Uterus (tissue), 3 donors: ENCODE measurements at regions not wholly inside any gene's neighbourhood (a gene's known extent, or its start where the extent isn't known, plus 50 kb on each side); places are given as distances from the start of the nearest gene placed in this dataset.

Source experiments
- DNase-seq, 2 donors: peaks; one replicate each; pipeline ENCODE4 v3.0.0-alpha.2; 2019 to 2020
- H3K27ac ChIP-seq, 2 donors: fragments of 200-600 bp; sonication (generic); 1 replicate in 1 of 2; 2 replicates in 1 of 2; pipeline ENCODE4 v1.5.1; 2016 to 2018
- H3K27me3 ChIP-seq, 2 donors: fragments of 200-600 bp; sonication (generic); one replicate each; pipeline ENCODE4 v1.5.1; 2018 to 2019; ENCODE audit warnings: control low read depth in 1 of 2
- H3K36me3 ChIP-seq, 2 donors: fragments of 200-600 bp; sonication (generic); one replicate each; pipeline ENCODE4 v1.5.1; 2019; ENCODE audit warnings: control low read depth in 1 of 2
- H3K4me1 ChIP-seq, 2 donors: fragments of 200-600 bp; sonication (generic); one replicate each; pipeline ENCODE4 v1.5.1; 2018 to 2019; ENCODE audit warnings: control low read depth in 1 of 2
- H3K4me3 ChIP-seq, 2 donors: fragments of 200-600 bp; sonication (generic); 1 replicate in 1 of 2; 2 replicates in 1 of 2; pipeline ENCODE4 v1.5.1; 2018 to 2019; ENCODE audit warnings: mild to moderate bottlenecking in 1 of 2
- H3K9me3 ChIP-seq, 2 donors: fragments of 200-600 bp; sonication (generic); one replicate each; pipeline ENCODE4 v1.5.1; 2019; ENCODE audit warnings: control low read depth in 1 of 2
- POLR2A ChIP-seq, 2 donors: fragments of 450-650 bp; IDR thresholded peaks; one replicate each; pipeline ENCODE4 v1.6.1; 2016; ENCODE audit warnings: antibody characterized with exemption in 2 of 2, mild to moderate bottlenecking in 1 of 2, moderate library complexity in 1 of 2
- intact Hi-C: fragments of 100-400 bp; cut with DNase I; formaldehyde crosslinking; loops from one replicate; pipeline ENCODE4 v1.15.1; 2023; ENCODE audit warnings: low total_unique reads
- TF ChIP-seq, protein P1 (sequence below), 4 experiments: fragments of 200-600 bp in 2 of 4; fragments of 450-650 bp in 2 of 4; sonication (generic) in 2 of 4; IDR thresholded peaks; one replicate each; pipeline ENCODE4 v1.5.1; 2016 to 2019; ENCODE audit warnings: antibody characterized with exemption in 4 of 4, mild to moderate bottlenecking in 2 of 4, moderate library complexity in 1 of 4
- donor health status: DM: yes; HTN: yes; CAD: no.

DNA sequence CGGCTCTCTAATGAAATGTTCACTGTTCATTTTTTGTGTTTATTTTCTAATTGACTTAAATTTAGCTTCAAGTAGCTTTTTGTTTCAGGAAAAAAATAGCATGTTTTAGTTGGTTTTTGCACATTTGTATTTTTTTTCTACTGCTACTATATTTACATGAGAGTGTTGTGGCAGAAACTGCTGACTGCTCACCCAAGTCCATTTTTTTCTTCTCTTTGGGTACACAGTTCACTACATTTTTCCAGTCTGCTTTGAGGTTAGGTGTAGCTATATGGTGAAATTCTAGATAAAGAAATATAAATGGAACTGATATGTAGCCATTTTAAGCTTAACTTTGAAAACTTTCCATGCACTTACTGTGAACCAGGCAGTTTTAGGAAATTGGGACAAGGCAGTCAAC, 216.7 kb upstream of the C11orf87 start:
- TF ChIP-seq POLR2A (IDR thresholded peaks at IDR 0.05), result no peak
- TF ChIP-seq, protein P1, sequence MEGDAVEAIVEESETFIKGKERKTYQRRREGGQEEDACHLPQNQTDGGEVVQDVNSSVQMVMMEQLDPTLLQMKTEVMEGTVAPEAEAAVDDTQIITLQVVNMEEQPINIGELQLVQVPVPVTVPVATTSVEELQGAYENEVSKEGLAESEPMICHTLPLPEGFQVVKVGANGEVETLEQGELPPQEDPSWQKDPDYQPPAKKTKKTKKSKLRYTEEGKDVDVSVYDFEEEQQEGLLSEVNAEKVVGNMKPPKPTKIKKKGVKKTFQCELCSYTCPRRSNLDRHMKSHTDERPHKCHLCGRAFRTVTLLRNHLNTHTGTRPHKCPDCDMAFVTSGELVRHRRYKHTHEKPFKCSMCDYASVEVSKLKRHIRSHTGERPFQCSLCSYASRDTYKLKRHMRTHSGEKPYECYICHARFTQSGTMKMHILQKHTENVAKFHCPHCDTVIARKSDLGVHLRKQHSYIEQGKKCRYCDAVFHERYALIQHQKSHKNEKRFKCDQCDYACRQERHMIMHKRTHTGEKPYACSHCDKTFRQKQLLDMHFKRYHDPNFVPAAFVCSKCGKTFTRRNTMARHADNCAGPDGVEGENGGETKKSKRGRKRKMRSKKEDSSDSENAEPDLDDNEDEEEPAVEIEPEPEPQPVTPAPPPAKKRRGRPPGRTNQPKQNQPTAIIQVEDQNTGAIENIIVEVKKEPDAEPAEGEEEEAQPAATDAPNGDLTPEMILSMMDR (IDR thresholded peaks at IDR 0.05), result no peak
- Histone ChIP-seq H3K27me3 (no peaks in the 10 kb centered on the region), H3K9me3 (no peaks in the 10 kb centered on the region), H3K36me3 (no peaks in the 10 kb centered on the region), H3K4me1 (no peaks in the 10 kb centered on the region), H3K27ac (no peak overlapping the region), H3K4me3 (no peak overlapping the region)
- intact Hi-C loops, result no loop called here
- no peak for DNase-seq

DNA sequence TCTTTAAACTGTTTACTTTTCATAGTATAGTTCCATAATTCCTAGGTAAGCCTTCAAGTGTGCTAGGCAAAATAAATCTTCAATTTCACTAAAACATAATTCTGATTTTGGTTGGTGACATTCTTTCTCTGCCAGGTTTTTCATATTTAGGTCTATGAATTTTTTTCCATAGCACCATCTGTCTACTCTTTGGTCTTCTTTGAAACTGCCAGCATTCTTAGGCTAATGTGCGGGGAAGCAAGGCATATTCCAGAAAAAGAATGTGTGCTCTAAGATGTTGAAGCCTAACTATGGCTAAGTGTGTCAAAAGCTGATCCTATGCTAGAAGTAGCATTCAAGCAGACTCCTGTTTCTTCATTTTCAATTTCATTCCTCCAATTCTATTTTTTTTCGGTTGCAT, 213.9 kb upstream of the C11orf87 start:
- Histone ChIP-seq H3K4me3 (no peak overlapping the region), H3K9me3 (no peaks in the 10 kb centered on the region)
- intact Hi-C loops, result no loop called here

DNA sequence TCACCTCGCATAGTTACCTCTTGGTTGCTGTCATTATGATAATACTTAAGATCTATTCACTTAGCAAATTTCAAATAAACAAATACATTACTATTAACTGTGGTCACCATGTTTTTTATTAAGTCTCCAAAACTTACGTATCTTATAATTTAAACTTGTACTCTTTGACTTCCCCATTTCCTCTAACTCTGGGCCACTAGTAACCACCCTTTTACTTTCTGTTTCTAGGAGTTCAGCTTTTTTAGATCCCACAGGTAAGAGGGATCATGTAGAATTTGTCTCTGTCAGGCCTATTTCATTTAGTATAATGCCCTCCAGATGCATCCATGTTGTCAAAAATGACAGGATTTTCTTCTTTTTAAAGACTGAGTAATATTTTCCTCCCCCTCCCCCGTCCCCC, 212.4 kb upstream of the C11orf87 start:
- Histone ChIP-seq H3K27ac (no peak overlapping the region), H3K36me3 (no peaks in the 10 kb centered on the region), H3K4me1 (no peaks in the 10 kb centered on the region), H3K9me3 (no peaks in the 10 kb centered on the region), H3K27me3 (no peaks in the 10 kb centered on the region), H3K4me3 (no peak overlapping the region)
- TF ChIP-seq, protein P1 (IDR thresholded peaks at IDR 0.05), result no peak
- TF ChIP-seq POLR2A (IDR thresholded peaks at IDR 0.05), result no peak
- intact Hi-C loops, result no loop called here
- DNase-seq, result no peak

More for the DNA sequence above, 213.9 kb upstream of the C11orf87 start:
- DNase-seq, result no peak
- no peaks in the 10 kb centered on the region for H3K27me3 ChIP-seq
- no peaks in the 10 kb centered on the region for H3K4me1 ChIP-seq
- TF ChIP-seq POLR2A (IDR thresholded peaks at IDR 0.05), result no peak
- TF ChIP-seq, protein P1 (IDR thresholded peaks at IDR 0.05), result no peak
- H3K36me3 ChIP-seq, result no peaks in the 10 kb centered on the region
- no peak overlapping the region for H3K27ac ChIP-seq

DNA sequence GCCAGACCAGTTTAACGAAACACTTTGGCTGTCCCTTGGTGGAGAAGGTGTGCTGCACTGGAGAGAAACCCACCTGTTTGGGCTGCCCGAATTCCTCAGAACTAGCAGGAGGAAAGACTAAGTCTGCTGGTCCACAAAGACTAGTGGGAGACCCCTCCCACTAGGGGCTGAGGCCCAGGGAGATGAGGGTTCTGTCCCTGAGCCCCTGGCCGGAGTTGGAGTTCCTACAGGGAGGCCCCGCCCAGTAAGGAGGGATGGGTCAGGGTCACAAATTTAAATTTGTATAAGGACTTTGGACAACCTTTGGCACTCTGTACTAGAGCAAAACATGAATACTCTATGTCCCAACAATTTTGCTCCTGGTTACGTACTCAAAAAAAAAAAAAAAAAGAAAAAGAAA, 200.8 kb upstream of the C11orf87 start:
- H3K4me1 ChIP-seq, result no peaks in the 10 kb centered on the region
- H3K9me3 ChIP-seq, result no peaks in the 10 kb centered on the region
- no peak overlapping the region for H3K4me3 ChIP-seq
- TF ChIP-seq POLR2A (IDR thresholded peaks at IDR 0.05), result no peak
- TF ChIP-seq, protein P1 (IDR thresholded peaks at IDR 0.05), result no peak
- H3K36me3 ChIP-seq, result no peaks in the 10 kb centered on the region
- no peaks in the 10 kb centered on the region for H3K27me3 ChIP-seq
- intact Hi-C loops, result no loop called here
- DNase-seq, result no peak
- no peak overlapping the region for H3K27ac ChIP-seq

DNA sequence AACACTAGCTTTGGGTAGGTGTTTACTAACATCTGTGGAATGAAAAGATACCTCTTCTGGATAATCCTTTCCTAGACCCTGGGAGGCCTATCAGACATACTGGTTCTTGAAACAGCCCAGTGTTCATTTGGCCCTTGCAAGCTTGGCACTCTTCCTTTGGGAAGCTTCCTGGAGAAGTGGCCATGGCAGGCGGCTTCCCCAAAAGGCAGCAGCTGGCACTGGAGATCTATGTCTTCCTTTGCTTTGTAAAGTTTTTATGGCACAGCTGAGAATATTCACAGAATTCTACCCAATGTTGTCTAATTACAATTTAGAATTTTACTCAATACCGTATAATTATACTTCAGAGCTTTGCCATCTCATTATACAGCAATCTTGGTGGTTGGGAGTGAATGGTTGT, 199.2 kb upstream of the C11orf87 start:
- intact Hi-C loops, result no loop called here
- no peak for DNase-seq
- Histone ChIP-seq H3K27ac (no peak overlapping the region), H3K4me3 (no peak overlapping the region), H3K36me3 (no peaks in the 10 kb centered on the region), H3K9me3 (no peaks in the 10 kb centered on the region), H3K4me1 (no peaks in the 10 kb centered on the region), H3K27me3 (no peaks in the 10 kb centered on the region)
- TF ChIP-seq, protein P1 (IDR thresholded peaks at IDR 0.05), result no peak
